SK-N-SH (cell line): ENCODE measurements at regions not wholly inside any gene's neighbourhood (a gene's known extent, or its start where the extent isn't known, plus 50 kb on each side); places are given as distances from the start of the nearest gene placed in this dataset.

Experiments
- MXI1 ChIP-seq: IDR thresholded peaks from 2 replicates; pipeline ENCODE4 v1.6.1; 2012; ENCODE audit warnings: mild to moderate bottlenecking, low read depth, low read length, improper control_type of control experiment
- RCOR1 ChIP-seq: fragments of 150-350 bp; IDR thresholded peaks from 2 replicates; pipeline ENCODE4 v1.6.1; 2017; ENCODE audit warnings: antibody characterized with exemption, low read length

DNA sequence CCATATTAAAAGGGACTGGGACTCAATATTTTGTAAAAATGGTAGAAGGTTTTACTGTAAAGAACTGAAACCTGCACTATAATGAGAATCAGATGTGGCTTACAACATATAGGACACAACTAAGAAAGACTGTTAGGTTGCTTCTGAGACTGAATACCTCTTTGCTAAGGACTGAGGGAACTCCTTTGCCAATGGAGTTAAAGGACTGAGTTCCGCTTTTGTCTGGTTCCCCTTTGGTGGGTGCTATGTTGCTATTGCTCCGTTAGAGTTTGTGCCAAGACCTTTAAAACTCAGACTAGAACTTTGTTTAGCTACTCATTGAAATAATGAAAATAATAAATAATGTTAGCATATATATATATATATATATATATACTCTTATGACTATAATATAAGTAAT lies 147.8 kb upstream of the KCNMB2 start:
- TF ChIP-seq MXI1 (no peak), RCOR1 (no peak)
